DOHH2 (cell line): ENCODE measurements at regions not wholly inside any gene's neighbourhood (a gene's known extent, or its start where the extent isn't known, plus 50 kb on each side); places are given as distances from the start of the nearest gene placed in this dataset.

Experiments
- H3F3A ChIP-seq: fragments of 200-600 bp; sonication (generic), shearing (Covaris generic); 2 replicates; pipeline ENCODE4 v1.6.0; 2016; ENCODE audit warnings: antibody characterized with exemption, mild to moderate bottlenecking; ENCODE audit not compliant: control insufficient read depth, insufficient read depth
- H3K27ac ChIP-seq: fragments of 200-600 bp; sonication (generic); 2 replicates; pipeline ENCODE4 v1.5.1; 2014; ENCODE audit warnings: low read depth, mild to moderate bottlenecking, low read length, moderate library complexity
- H3K27me3 ChIP-seq: fragments of 200-600 bp; sonication (generic); 2 replicates; pipeline ENCODE4 v1.6.1; 2014; ENCODE audit warnings: mild to moderate bottlenecking, low read length, mixed read lengths; ENCODE audit not compliant: control insufficient read depth
- H3K36me3 ChIP-seq: fragments of 200-600 bp; sonication (generic); 2 replicates; pipeline ENCODE4 v1.6.1; 2014; ENCODE audit warnings: mild to moderate bottlenecking, low read length, moderate library complexity, mixed read lengths; ENCODE audit not compliant: control insufficient read depth
- H3K4me1 ChIP-seq: fragments of 200-600 bp; sonication (generic); 2 replicates; pipeline ENCODE4 v1.6.1; 2014; ENCODE audit warnings: mild to moderate bottlenecking, low read length, mixed read lengths; ENCODE audit not compliant: control insufficient read depth
- H3K4me2 ChIP-seq: fragments of 200-600 bp; sonication (generic); 2 replicates; pipeline ENCODE4 v1.6.0; 2014; ENCODE audit warnings: mild to moderate bottlenecking, low read length, moderate library complexity
- H3K4me3 ChIP-seq: fragments of 200-600 bp; sonication (generic); 2 replicates; pipeline ENCODE4 v1.5.1; 2014; ENCODE audit warnings: mild to moderate bottlenecking, low read length, mixed read lengths
- H3K79me2 ChIP-seq: fragments of 200-600 bp; sonication (generic); 2 replicates; pipeline ENCODE4 v1.6.1; 2014; ENCODE audit warnings: mild to moderate bottlenecking, low read length, mixed read lengths; ENCODE audit not compliant: control insufficient read depth
- H3K9me2 ChIP-seq: fragments of 200-600 bp; sonication (generic); replicated peaks from 2 replicates; pipeline ENCODE4 v1.6.1; 2014; ENCODE audit warnings: mild to moderate bottlenecking, low read length, mixed read lengths; ENCODE audit not compliant: control insufficient read depth
- H3K9me3 ChIP-seq: fragments of 200-600 bp; sonication (generic); 2 replicates; pipeline ENCODE4 v1.6.1; 2014; ENCODE audit warnings: antibody characterized with exemption, low read length, mixed read lengths; ENCODE audit not compliant: control insufficient read depth, insufficient read depth
- H4K20me1 ChIP-seq: fragments of 200-600 bp; sonication (generic); 2 replicates; pipeline ENCODE4 v1.6.0; 2014; ENCODE audit warnings: low read depth, mild to moderate bottlenecking, antibody characterized with exemption, low read length, moderate library complexity; ENCODE audit not compliant: control insufficient read depth, insufficient read depth
- CTCF ChIP-seq: fragments of 200-600 bp; sonication (generic); IDR thresholded peaks from one replicate; pipeline ENCODE4 v1.5.1; 2014; ENCODE audit warnings: antibody characterized with exemption, mild to moderate bottlenecking, low read depth, low read length; ENCODE audit not compliant: poor library complexity, severe bottlenecking
- EZH2phosphoT487 ChIP-seq: fragments of 200-600 bp; sonication (generic); IDR thresholded peaks from 2 replicates; pipeline ENCODE4 v1.6.1; 2017; ENCODE audit warnings: borderline replicate concordance, mild to moderate bottlenecking, antibody characterized with exemption, low read length, moderate library complexity, mixed read lengths

GRCh38 chr5:158283397-158283796 is 424.5 kb upstream of the CLINT1 start:
- H3K36me3 ChIP-seq: no peaks in the 10 kb centered on the region
- H3K4me3 ChIP-seq: peak overlapping the region; percentile 45
- H3K4me1 ChIP-seq: peaks cover 31% of the 10 kb centered on the region
- H3K9me2 ChIP-seq: no peaks in the 10 kb centered on the region
- 0 out of 2 replicates have a peak, but pooled peaks cover 4% of the 10 kb centered on the region for H3F3A ChIP-seq
- TF ChIP-seq EZH2phosphoT487 (no peak), CTCF (no peak)
- H3K4me2 ChIP-seq: peak overlapping the region; percentile 59
- no peaks in the 10 kb centered on the region for H3K79me2 ChIP-seq
- H3K27me3 ChIP-seq: no peaks in the 10 kb centered on the region
- peaks cover 3% of the 10 kb centered on the region; the same call in 1 of the 2 replicates for H3K9me3 ChIP-seq
- H4K20me1 ChIP-seq: no peaks in the 10 kb centered on the region
- H3K27ac ChIP-seq: peak overlapping the region; percentile 62

GRCh38 chr5:158278216-158278925 is 419.4 kb upstream of the CLINT1 start:
- H3K36me3 ChIP-seq: no peaks in the 10 kb centered on the region
- TF ChIP-seq EZH2phosphoT487 (no peak), CTCF (no peak)
- no peak overlapping the region for H3K27ac ChIP-seq
- no peak overlapping the region for H3K4me2 ChIP-seq
- H3K4me3 ChIP-seq: no peak overlapping the region
- H3K27me3 ChIP-seq: no peaks in the 10 kb centered on the region
- peaks cover 23% of the 10 kb centered on the region for H3K4me1 ChIP-seq
- H3F3A ChIP-seq: 0 out of 2 replicates have a peak, but pooled peaks cover 4% of the 10 kb centered on the region
- H3K79me2 ChIP-seq: no peaks in the 10 kb centered on the region
- peaks cover 3% of the 10 kb centered on the region; the same call in 1 of the 2 replicates for H3K9me3 ChIP-seq
- H4K20me1 ChIP-seq: no peaks in the 10 kb centered on the region
- no peaks in the 10 kb centered on the region for H3K9me2 ChIP-seq

GRCh38 chr5:158277276-158277675 is 418.3 kb upstream of the CLINT1 start:
- Histone ChIP-seq H3K27me3 (no peaks in the 10 kb centered on the region), H3K79me2 (no peaks in the 10 kb centered on the region), H3K27ac (no peak overlapping the region), H3K4me1 (peaks cover 12% of the 10 kb centered on the region), H3F3A (no peaks in the 10 kb centered on the region), H4K20me1 (no peaks in the 10 kb centered on the region), H3K4me2 (no peak overlapping the region), H3K36me3 (no peaks in the 10 kb centered on the region), H3K9me2 (no peaks in the 10 kb centered on the region), H3K4me3 (no peak overlapping the region), H3K9me3 (peaks cover 3% of the 10 kb centered on the region; the same call in 1 of the 2 replicates)
- TF ChIP-seq CTCF: no peak
- TF ChIP-seq EZH2phosphoT487: no peak
